HG02943 (cell line): ENCODE measurements at regions not wholly inside any gene's neighbourhood (a gene's known extent, or its start where the extent isn't known, plus 50 kb on each side); places are given as distances from the start of the nearest gene placed in this dataset.
A peak's percentile ranks its signal among the peaks of the same experiment; 100 is the strongest.

Experiments used
- ATAC-seq: cut with Tn5 transposase; IDR thresholded peaks from one replicate; pipeline ENCODE4 v1.9.1; 2021; ENCODE audit warnings: mild to moderate bottlenecking, low read depth, moderate library complexity; ENCODE audit not compliant: unreplicated experiment

DNA sequence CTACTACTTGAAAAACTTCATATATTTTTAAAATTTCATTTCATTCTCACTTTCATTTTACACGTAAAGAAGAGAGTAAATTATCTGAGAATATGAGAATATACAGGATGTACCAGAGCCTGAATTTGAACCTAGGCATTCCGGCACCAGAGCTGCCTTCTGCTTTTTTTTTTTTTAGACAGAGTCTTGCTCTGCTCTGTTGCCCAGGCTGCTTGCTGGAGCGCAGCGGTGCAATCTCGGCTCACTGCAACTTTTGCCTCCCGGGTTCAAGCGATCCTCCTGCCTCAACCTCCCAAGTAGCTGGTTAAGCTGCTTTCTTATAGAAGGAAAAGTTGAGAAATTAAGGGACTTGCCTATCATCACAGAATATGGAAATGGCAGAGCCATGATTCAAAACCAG, 540.1 kb downstream of the EBF1 start:
- ATAC-seq = peak; percentile 46

DNA sequence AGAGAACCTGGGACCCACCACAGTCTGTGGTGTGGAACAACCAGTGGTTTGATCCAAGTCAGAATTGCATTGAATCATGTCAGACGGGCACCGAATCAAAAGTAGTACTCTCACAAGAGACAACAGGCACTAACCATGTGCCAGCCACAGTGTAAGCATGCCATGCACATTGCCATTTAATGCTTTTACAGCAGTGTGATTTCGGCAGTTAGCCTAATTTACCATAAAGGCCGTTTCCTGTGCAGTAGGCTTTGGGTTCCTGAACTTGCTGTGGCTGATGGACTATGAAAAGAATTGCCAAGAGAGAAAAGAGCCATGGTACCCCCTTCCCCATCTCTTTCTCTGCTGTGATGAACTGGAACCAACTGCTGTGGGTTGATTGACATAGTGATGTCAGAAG, 540.6 kb downstream of the EBF1 start:
- no peak for ATAC-seq

DNA sequence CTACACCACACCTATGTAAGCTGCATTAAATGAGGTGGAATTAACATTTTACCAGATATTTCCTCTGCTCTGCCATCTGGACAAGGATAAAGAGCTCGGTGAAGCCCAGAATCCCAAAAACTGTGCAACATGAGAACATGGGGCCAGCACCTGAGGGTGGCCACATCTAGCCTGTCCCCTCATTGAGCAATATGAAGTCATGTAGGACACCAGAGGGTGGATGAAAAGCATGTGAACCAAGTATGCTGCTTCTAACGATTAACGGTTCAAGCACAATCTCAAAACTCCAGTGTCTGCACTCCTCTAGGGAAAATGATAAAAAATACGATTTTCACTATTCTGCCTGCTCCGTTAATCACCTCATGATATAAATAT, 545.8 kb downstream of the EBF1 start:
- no peak for ATAC-seq

DNA sequence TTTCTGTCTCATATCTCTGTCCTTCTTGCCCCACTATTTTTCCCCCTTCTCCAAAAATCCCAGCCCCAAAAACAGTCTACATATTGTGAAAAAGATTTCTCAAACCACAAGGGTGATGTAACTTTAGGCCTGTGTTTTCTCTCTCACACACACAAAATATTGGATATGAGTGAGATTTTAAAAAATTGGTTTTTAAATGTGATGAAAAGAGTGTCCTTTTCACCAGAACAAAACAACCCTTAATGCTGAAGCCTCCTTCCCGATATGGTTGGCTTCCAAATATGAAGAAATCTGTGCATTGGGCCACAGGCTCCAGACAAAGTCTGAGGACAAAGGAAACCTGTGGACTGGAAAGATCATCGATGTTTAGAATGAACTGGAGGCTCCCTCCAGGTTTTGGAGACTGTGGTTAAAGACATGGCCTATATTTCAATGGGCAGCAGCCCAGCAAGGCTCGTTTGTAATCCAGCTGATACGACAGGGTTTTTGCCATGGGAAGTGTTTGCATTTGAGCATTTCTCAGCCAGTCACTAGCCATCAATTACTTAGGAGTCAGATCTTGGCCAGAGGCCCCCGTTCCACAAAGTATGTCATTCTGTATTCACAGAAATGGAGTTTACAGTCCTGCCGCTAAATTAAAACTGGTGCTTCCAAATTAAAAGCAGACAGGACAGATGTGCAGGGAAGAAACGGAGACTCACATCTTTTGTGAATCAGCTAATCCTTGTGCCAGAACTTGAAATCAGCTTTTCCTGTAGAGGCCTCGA, 546.3 kb downstream of the EBF1 start:
- ATAC-seq = no peak

DNA sequence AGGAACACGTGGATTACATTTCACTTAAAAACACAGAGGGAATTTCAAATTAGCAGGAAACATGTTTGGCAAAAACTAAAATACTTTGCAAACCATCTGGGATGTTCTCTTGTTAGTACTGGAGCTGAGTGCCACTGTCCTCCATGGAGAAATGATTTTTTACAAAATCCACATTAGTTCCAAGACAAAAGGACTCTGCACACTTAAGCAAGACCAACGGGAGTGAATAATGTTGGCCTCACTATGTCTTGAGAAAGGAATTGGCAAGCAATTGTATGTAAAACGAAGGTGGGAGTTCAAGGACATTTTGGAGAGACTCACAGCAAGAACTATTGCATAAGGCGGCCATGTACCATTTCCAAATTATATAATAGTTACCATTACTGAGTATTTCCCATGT, 547.5 kb downstream of the EBF1 start:
- ATAC-seq = no peak

DNA sequence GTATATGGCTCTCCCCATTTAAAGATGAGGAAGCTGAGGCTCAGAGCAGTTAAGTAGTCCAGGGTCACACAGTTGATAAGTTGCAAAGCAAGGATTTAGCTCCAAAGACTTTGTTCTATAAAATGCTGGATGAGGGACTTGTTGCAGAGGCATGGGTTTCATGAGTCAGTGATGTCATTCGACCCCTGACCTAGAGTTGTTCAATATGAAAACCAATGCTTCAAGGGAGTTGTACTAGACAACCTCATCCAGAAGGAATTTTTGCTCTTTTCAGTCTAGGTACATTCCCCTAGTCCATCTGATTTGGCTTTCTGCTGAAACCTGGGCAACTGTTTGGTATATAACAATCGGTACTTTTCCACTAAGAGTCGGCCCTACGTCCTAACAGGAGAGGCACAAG, 550.4 kb downstream of the EBF1 start:
- no peak for ATAC-seq

DNA sequence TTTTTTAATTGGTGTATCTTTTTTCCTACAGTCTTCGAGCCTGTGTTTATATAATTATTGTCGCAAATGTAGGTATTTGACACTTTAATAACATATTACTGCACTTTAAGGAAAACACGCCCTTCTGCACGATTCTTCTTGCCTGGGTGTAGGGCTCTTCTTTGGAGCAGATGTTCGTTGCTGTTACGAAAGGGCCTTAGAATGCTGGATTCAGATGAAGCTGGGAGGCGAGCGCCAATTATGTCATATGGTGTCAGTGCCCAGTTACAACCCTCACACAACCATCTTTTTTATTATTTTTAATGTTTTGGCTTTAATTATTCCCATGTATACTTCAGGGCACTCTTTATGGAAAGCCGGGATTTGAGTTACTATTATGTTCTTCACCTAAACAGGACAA, 553.0 kb downstream of the EBF1 start:
- no peak for ATAC-seq

DNA sequence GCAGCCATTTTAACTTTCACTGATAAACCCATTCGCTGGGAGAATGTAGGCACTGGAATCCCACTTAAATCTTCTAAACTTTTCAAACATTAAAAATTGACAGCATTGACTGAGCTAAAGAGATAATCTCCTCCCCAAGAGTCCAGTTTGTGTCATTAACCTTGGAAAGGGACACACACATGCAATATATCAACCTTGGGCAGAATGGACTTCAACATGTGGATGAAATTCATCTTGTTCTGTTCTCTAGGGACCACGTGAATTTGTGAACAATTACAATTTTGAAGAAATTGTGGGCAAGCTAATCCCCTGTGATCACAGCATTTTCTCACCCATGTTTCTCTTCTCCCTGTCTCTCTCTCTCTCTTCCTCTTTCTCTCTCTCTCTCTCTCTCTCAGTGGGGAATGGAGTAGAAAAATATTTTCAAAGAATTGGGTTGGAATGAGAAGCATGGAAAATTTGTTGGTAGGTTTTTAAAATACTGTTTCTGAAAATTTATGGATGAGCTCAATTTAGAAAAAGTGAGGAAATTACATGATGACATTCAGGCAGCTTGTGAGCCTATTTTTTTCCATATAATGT, 553.7 kb downstream of the EBF1 start:
- ATAC-seq = no peak

DNA sequence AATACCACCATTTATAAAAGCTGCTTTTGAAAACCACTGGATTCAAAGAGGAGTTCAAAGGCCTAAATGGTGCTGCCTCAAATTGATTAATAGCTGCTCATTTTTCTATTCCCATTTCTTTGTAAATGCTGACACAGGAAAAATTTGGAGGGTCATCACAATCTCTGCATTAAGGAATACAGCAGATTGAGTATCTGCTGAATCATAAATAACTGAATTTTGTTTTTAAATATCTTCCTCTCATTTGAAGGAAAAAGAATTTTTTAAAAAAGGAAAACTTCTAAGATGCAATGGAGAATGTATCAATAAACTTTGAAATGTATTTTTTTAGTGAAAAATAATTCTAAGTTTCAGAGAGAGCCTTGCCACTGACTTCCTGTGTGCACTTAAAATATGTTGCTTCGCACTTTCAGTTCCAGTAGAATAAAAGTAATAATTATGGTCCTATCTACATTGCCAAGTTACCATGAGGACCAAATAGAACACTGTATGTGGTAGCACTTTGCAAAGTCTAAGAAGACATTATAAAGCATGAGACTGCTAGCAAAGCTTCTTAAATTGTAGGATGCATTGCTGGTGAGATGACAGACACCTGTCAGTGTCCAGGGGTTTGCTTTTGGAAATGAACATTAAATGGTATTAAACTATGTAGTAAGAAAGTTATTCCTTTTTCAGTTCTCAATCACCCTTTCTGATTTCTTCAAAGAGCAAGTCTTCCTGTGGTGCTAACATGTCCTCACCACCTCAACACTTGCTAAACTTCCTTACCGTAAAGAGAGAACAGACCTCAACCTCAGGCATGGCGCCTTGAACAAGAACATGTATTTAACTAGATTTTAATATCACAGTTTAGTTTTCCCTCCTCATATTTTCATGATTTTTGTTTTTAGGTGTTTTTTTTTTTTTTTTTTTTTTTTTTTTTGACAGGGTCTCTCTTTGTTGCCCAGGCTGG, 555.1 kb downstream of the EBF1 start:
- ATAC-seq = no peak

DNA sequence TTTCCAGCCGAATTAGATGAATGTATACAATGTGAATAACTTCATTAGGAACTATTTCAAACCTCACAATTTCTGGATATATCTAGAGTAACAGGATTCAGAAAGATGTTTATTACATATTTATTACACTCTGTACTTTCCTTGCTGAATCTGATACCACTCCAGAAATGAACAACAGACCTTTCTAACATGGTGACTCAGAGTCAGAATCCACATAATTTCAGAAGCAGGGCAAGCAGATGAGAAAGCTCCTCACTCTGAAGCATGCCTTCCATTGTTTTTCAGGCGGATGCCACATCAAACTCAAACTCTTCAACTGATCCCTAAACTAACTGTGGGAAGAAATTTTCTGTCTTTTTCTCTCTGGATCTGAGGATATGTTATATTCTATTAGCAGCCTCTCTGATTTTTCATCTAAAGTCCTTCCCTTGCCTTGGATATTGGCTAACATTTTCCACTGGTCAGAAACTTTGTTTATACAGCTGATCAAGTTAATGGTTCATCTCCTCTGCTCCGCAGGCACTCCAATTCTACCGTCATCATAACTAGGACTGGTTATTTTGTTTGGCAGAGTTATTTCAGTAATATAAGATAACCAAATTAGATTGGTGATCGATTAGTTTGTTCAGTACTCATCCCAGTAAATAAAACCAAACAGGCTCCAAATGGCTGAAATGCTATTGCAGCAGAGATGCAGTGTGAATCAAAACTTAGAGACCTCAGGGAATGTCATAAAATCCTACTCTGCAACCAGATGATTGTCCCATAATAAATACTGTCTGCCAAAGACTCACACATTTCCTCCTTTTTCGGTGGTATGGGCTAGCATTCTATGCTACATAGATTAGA, 556.0 kb downstream of the EBF1 start:
- ATAC-seq = no peak

DNA sequence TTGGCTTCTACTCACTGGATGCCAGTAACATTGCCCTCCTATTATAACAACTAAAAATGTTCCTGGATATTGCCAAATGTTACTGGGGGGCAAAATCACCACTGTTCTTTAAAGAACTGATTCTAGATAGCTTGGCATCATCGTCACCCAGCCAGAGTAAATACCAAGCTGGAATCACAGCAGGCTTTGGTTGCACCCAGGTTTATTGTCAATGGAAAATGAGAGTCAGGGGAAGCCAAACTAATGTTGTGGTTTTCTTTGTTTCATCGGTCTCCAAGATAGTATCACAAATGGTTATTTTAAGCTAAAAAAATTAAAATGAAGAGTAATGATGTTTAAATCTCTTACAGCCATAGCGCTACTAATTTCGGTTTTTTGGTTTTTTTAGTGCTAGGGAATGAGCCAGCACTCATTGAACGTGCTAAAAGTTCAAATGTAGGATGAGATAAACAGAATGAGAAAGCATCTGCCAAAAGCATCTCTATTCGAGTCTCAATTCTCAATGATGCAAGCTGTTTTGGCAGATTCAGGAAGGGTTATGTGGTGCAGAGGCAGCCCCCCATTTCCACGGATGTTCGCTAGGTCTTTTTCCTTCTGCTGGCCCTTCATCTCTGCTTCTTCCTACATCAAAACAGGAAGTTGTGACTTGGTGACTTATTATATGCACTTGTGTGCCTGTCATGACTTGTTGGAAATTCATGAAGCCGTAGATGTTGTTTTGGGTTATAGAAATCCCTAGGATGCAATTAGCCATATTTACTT, 558.0 kb downstream of the EBF1 start:
- no peak for ATAC-seq

DNA sequence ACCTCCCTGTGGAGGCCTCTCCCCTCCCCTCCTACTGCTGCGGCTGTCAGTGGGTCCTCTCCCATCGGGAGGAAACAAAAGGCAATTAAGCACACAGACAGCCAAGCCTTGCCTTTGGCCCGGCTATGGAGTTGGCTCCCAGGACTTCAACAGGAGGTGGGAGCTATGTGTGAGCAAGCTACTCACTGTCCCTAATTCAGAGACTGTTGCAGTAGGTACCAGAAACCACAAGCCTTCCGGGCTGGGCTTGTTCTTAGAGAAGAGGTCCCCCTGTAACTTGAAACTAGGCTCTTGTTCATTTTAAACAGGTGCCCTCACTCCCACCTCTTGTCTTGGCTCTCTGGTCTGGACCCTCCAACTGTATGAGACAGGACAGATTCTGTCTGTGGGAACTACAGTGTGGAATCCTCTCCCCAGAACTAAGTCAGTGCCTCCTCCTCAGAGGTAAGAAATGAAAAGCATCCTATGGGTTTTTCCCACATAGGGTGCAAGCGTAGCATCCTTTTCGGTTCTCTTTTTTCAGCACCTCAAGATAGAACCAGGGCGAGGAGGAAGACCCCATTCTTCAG, 561.1 kb downstream of the EBF1 start:
- no peak for ATAC-seq

DNA sequence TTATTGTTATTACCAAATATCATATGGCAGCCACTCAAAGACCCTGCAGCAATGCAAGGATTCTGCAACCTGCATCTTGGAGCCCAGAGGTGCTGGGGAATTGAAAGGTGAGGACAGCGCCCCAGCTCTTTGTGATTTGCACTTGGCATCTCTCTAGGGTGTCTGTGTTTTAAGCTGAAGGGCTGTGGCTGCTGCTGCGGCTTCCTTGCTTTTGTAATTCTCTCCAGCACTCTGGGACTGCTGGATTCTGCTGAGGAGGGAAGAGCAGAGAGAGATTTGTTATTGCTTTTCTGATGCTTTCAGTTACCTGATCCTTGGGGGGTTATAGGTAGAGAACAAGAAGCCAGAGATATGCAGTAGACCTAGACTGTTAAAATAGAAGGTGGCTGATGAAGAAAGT, 562.4 kb downstream of the EBF1 start:
- ATAC-seq = no peak

DNA sequence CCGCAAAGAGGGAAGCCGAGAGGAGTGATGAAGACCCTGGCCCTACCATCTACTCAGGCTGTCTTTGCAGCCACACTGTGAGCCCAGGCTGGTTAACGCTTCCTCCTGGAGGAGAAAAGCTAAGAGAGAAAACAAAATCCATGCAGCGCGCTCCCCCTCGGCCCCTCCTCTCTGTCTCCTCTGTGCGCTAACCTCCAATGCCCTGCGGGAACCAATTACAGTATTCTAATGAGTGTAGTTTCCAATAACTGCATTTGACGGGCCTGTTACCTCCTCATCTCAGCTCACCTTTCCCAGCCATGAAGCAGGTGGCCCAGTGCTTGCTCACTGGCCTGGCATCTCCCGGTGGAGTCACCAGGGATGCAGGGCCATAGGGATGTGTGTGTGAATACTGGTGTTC, 565.5 kb downstream of the EBF1 start:
- ATAC-seq = no peak

DNA sequence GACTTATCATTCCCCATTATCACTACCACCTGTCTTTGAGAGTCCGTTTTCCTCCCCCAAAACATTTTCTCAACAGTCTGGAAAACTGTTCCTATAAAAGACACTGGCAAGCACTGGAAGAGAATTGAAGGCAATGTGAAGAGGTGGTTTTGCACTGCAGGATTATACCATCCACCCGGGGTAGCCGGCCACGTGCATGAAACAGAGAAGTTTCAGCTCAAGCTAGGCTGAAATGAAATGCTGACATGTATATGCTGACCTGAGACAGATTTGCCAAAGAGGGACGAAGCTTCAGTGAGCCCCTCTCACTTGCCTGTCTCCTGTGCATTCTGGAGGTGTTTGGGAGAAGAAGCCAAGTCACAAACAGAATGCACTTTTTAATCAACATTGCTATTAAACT, 567.0 kb downstream of the EBF1 start:
- no peak for ATAC-seq

DNA sequence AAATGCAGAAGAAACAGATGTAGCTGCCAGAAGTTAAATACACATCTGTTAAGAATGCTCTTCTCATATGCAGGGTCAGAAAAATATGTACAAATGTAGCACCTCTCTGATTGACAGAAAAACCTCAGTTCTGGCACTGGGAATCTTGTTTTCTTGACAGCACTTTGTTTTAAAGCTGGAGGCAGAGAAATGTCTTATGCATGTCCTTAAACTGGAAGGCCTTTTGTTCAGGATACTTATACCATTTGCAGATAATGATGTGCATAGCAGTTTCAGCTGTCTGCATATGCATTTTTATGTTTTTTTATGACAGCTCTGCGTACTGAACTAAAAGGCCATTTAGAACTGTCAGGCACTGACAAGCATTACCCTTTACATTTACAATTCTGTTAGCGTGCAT, 567.9 kb downstream of the EBF1 start:
- no peak for ATAC-seq

DNA sequence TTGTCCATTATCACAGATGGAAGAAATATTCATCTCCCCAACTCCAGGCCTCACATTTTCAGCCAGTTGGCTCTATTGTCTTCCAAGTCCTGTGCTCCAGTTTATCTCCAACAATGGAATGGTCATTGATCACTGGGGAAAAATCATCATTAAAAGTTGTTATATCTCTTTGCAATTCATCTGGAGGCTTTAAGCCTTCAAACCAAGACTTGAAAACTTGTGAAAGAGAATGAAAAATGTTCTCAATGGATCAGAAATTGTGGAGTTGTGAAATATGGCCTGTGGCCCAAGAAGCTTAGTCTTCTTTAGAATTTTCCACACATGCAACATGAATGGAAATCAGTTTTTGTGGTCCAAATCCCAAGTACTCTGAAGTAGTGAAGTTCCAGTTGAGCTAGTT, 569.6 kb downstream of the EBF1 start:
- no peak for ATAC-seq

DNA sequence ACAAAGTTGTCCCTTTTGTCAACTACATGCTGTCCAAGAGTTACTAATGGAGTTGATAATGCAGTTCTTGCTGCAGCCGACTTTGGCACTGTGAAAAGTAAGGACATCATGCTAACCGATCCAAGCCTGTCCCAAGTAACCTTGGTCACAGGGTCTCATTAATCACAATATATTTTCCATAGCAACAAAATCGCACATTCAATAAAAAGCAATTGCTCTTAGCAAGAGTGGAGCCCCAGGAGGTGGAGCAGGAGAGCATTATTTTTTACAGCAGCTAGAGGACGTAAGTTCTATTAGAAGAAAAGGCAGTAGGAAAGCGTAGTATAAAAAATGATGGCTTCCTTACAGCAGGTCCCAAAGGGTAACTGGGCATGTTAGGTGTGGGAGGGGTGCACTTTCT, 570.3 kb downstream of the EBF1 start:
- no peak for ATAC-seq

DNA sequence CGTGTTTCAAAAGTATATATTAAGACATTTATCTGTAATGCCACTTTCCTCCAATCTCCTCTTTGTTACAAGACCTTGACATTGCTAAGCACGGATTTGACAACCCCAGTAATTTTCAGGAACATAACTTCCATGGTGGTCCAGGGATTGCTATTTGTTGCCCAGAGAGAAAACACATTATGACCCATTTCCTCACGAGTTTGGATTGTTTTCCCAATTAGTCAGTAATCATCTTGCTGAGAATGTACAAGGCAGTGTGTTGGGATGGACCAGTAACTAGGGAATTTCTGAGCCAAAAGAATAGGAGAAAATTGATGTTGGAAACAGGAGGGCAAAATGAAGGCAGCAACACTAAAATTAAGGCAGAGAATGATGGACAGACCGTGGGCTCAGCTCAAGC, 574.1 kb downstream of the EBF1 start:
- ATAC-seq = no peak

DNA sequence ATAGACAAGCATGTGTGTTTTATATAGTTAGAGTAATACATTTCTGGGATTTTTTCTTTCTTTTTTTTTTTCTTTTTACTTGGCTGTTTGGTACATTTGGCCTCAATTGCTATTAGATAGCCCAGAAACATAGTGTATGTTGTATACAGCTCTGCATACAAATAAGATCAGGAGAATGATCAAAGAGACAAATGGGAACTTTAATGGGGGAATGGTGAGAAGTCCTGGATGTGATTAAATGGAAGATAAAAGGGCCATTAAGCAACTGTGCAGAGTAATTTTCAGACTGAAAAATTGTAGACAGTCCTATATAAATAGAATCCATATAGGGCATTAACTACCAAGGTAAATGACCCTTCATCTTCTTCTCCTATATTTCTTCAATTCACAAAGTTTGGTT, 575.6 kb downstream of the EBF1 start:
- ATAC-seq = no peak
